ENCODE measurements at regions not wholly inside any gene's neighbourhood (a gene's known extent, or its start where the extent isn't known, plus 50 kb on each side); places are given as distances from the start of the nearest gene placed in this dataset.

DNA sequence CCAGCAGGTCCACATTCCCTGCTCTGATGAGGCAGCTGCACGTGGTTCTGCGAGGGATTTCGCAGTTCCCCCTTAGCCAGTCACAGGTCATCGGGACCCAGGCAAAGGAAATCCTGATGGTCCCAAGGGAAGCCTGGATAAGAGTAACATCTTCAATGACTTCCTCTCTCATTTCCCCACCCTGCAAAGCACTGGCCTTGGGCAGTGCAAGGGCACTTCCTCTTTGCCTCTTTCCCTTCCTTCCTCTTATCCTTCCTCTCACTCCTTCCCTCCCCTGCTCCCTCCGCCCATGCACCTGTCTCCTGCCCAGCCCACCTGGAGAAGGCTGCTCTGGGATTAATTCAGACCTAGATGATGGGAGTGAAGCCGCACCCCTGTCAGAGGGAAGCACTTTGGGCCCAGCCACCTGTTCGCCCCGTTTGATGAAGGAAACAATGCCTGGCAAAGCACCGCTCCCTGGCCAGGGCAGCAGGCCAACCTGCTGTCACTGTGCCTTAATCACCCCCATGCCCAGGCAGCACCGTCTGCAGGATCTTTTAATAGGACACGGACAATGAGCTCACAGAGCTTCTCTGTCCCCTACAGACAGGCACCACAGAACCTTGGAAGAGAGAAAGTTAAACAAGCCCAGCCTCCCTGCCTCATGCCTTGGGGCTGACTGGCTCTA lies 113.5 kb upstream of the PABPC3 start:
- H3K79me2 ChIP-seq (ENCODE audit: insufficient read depth, low read length): no peaks in the 10 kb centered on the region
- intact Hi-C loops (cut with micrococcal nuclease; ENCODE audit: unreplicated experiment) (no loop called here), in situ Hi-C loops (cut with HindIII; ENCODE audit: extremely low pct_ligation_motif_present, low pct_unique_long_range_greater_than_20kb) (no loop called here)
- H3K9ac ChIP-seq (ENCODE audit: insufficient read depth, low read depth, low read length): no peak overlapping the region
- 11% methylated on average over 10 of the region's 11 CpGs for WGBS (ENCODE audit: low lambda C conversion rate)
- no peak for DNase-seq (ENCODE audit: low spot score)
- no peaks in the 10 kb centered on the region for H3K9me3 ChIP-seq (ENCODE audit: low read length)
- no peaks in the 10 kb centered on the region for H3K36me3 ChIP-seq (replicated peaks in 1 of 2; ENCODE audit: control insufficient read depth in 1 of 2, insufficient read depth in 2 of 2, low read length in 2 of 2)
- H3K27me3 ChIP-seq (ENCODE audit: control insufficient read depth in 1 of 2, insufficient read depth in 2 of 2, low read length in 2 of 2): peaks cover 2 to 36% of the 10 kb centered on the region in 2 experiments; a peak in 3 of 5 replicates
- H3K27ac ChIP-seq (ENCODE audit: extremely low read length, insufficient read depth, low read length): no peak overlapping the region
- FAIRE-seq: no peak
- no peak for ATAC-seq
- H4K20me1 ChIP-seq (ENCODE audit: insufficient read depth, low read length): no peaks in the 10 kb centered on the region
- H3K4me3 ChIP-seq (replicated peaks in 1 of 3; ENCODE audit: insufficient read depth in 1 of 3, low read depth in 2 of 3, low read length in 3 of 3): no peak overlapping the region
- BruUV-seq (replicated peaks): no TSS peak
- CTCF ChIA-PET (ENCODE audit: low intra/inter-chr PET ratio, low total read pairs): no interaction called here
- POLR2A ChIA-PET: no interaction called here
- no peak overlapping the region for H3K4me2 ChIP-seq (ENCODE audit: low read depth, low read length)
- no peaks in the 10 kb centered on the region for H3K4me1 ChIP-seq (ENCODE audit: insufficient read depth, low read length)
- no peak overlapping the region for H2AFZ ChIP-seq (ENCODE audit: low read length)
- TF ChIP-seq SSRP1 (CRISPR knock-in tag; IDR thresholded peaks at IDR 0.05) (no peak), ZNF510 (CRISPR knock-in tag; IDR thresholded peaks at IDR 0.05; ENCODE audit: low read depth) (no peak), ZBTB40 (IDR thresholded peaks at IDR 0.05) (no peak), ZBTB40 (CRISPR knock-in tag; IDR thresholded peaks at IDR 0.05) (no peak), RBAK (CRISPR knock-in tag; IDR thresholded peaks at IDR 0.05) (no peak), HMGA1 (CRISPR knock-in tag; conservative IDR thresholded peaks at IDR 0.05) (no peak), CAMTA2 (CRISPR knock-in tag; IDR thresholded peaks at IDR 0.05; ENCODE audit: borderline replicate concordance) (no peak), SNRNP70 (IDR thresholded peaks at IDR 0.05; ENCODE audit: low read depth, low read length) (no peak), ZNF441 (CRISPR knock-in tag; IDR thresholded peaks at IDR 0.05; ENCODE audit: borderline replicate concordance) (no peak), ZNF431 (CRISPR knock-in tag; IDR thresholded peaks at IDR 0.05; ENCODE audit: borderline replicate concordance, low read depth) (no peak)
- TF ChIP-seq, protein P1, sequence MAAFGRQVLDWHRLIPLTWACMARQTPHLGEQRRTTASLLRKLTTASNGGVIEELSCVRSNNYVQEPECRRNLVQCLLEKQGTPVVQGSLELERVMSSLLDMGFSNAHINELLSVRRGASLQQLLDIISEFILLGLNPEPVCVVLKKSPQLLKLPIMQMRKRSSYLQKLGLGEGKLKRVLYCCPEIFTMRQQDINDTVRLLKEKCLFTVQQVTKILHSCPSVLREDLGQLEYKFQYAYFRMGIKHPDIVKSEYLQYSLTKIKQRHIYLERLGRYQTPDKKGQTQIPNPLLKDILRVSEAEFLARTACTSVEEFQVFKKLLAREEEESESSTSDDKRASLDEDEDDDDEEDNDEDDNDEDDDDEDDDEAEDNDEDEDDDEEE (CRISPR knock-in tag; IDR thresholded peaks at IDR 0.05): no peak
- TF ChIP-seq, protein P2, sequence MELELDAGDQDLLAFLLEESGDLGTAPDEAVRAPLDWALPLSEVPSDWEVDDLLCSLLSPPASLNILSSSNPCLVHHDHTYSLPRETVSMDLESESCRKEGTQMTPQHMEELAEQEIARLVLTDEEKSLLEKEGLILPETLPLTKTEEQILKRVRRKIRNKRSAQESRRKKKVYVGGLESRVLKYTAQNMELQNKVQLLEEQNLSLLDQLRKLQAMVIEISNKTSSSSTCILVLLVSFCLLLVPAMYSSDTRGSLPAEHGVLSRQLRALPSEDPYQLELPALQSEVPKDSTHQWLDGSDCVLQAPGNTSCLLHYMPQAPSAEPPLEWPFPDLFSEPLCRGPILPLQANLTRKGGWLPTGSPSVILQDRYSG (CRISPR knock-in tag; IDR thresholded peaks at IDR 0.05): no peak
